Head of caudate nucleus (tissue), 42 donors: ENCODE measurements at regions not wholly inside any gene's neighbourhood (a gene's known extent, or its start where the extent isn't known, plus 50 kb on each side); places are given as distances from the start of the nearest gene placed in this dataset.
A peak's percentile ranks its signal among the peaks of the same experiment; 100 is the strongest.

Source experiments
- DNase-seq, 42 donors: peaks; one replicate each; pipeline versions ENCODE4 v3.0.0 to v3.0.0-alpha.2; 2020 to 2021; ENCODE audit warnings: mixed read lengths in 7 of 42
- intact Hi-C: fragments of 100-400 bp; cut with DNase I; formaldehyde crosslinking; loops from one replicate; pipeline ENCODE4 v1.15.0; 2022

- DNase-seq, result no peak
- intact Hi-C loops, result loop anchor here (5.0 kb wide), 1 partner anchor 191 kb away; no protein-coding TSS in a partner anchor
These were observed 142.6 kb upstream of the CRHR1 start for GRCh38 chr17:45641541-45641940.

DNA sequence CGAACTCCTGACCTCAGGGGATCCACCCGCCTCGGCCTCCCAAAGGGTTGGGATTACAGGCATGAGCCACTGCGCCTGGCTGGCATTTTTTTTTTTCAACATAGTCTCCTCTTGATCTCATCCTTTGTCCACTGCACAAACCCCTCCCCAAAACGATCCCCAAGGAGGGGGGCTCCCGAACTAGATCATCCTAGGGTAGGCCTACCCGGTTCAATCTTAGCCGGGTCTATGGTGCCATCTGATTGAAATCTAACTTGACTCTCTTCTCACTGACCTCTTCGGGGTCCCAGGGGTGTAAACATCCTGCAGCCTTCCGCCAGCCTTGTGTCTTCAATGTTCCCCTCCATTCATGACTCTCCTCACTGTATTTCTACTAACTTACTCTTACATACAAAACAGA lies 140.5 kb upstream of the CRHR1 start:
- intact Hi-C loops, result loop anchor here (5.0 kb wide), 1 partner anchor 189 kb away; no protein-coding TSS in a partner anchor
- peak in 1 of 42 donors; percentile 19 for DNase-seq

DNA sequence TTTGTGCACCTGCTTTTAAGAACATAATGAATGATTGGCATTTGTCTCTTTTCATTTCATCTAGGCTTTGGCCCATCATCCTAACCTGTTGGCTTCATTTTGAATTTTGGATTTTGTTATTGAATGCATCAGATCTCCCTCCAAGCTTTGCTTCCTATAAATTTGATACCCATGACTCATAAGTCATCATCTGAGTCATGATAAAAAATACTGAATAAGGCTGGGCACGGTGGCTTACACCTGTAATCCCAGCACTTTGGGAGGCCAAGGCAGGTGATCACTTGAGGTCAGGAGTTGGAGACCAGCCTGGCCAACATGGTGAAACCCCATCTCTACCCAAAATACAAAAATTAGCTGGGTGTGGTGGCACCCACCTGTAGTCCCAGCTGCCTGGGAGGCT lies 139.5 kb upstream of the CRHR1 start:
- DNase-seq, result peak in 1 of 42 donors; percentile 18
- intact Hi-C loops, result loop anchor here (5.0 kb wide), 1 partner anchor 188 kb away; no protein-coding TSS in a partner anchor

GRCh38 chr17:45645330-45645729 lies 138.8 kb upstream of the CRHR1 start:
- DNase-seq, result no peak
- intact Hi-C loops, result no loop called here

DNA sequence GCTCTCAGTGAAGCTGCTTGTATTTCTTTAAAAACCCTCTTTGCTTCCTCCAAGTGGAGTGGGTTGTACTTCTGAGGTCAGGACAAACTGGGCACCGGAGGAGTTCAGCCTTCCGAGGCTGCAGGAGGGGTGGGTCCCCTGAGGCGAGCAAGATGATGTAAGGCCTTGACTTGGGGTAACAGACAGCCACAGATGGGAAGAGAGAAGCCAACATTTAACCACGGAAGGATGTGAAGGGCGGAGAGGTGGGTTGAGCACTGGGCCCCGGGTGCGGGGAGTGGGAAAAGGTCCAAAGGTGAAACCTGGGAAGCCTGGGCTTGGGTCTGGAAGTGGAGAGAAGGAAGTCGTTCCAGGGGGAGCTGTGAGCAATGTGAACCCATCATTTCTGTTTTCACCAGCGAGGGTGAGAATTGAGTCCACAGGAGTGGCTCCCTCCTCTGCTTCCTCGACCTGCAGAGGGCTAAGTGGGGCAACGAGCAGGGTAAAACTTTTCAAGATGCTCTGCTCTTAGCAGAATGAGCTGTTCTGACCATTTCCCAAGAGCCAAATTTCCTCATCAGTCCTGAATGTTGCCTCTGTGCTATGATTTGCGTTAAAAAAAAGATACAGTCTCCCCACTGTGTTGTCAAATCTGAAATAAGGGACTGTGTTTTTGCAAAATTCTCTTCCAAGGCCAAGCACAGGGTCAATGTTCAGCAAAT lies 137.7 kb upstream of the CRHR1 start:
- DNase-seq, result peak in 1 of 42 donors; percentile 8
- intact Hi-C loops, result no loop called here

- DNase-seq, result no peak
- intact Hi-C loops, result no loop called here
These were observed 135.5 kb upstream of the CRHR1 start for GRCh38 chr17:45648642-45649041.

DNA sequence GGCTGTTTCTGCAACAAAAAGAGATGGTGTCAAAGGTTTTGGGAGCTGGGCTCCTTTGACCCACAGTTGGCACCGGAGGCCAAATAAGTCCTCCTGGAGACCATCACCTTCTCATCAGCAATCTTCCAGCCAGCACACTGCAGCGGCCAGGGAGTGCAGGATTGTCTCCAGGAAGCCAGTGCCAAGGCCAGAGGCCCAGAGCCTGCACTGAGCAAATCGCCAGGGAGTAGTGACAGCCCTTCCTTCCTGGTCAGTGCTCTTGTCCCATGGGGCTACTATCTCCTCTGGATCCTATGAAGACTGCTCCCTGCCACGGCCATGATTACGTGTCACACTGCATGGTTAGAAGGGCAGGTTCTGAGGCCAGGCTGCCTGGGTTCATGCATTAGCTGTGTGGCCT lies 134.3 kb upstream of the CRHR1 start:
- DNase-seq, result no peak
- intact Hi-C loops, result no loop called here

DNA sequence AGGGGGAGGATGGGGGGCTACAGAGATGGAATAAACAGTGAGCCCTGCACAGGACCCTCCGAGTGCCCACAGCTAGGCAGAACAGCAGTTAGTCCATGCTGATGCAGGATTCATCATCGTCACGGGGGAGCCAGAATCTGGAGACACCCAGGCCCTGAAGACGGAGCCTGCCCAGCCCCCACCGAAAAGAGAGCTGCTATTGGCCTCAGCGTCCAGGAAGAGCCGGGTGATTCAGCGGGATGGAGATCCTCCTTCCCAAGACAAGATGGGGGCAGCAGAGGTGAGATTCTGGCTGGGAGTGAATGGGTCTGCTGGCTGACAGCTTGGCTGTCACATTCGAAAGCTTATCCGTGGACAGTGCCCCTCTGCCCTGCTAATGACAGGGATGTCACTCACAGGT lies 133.6 kb upstream of the CRHR1 start:
- intact Hi-C loops, result no loop called here
- no peak for DNase-seq

DNA sequence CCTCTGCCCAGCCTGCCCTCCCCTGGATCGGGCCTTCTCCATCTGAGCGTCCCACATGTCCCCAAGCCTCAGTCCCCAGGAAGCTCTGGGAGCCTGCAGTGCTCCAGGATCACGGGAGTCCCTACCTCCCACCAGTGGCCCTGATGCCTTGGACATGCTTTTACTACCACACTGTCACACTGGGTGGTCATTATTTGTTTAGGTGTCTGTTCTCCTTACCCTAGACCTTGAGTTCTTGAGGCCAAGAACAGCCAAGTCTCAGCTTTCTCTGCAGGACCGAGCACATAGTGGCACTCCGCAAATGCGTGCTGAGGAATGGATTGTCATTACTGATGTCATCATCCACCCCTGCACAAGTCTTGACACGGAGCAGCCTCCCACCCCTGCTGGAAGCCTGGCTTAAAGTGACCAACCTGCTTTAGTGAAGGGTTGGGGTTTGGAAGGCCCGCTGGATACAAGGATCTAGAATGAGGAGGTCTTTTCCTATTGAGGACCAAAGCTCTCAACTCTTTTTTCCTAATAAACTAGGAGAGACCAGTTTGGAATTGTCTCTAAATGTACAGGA lies 132.9 kb upstream of the CRHR1 start:
- intact Hi-C loops, result no loop called here

DNA sequence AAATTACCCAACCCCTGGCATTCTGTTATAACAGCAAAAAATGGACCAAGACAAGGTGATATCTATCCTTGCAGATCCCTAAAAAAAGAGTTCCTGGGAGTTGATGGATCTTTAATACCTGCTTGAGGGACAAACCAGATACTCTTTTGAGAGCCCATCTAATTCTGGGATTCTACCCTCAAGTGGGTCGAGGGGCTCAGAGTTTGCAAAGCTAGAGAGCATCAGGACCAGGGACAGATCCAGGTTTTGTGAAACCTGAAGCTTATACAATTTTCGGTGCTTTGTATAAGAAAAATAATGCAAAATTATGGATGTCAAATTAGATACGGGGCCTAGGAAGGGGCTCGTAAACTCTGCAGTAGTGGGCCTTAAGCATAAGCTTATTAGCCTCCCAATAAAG lies 130.5 kb upstream of the CRHR1 start:
- intact Hi-C loops, result no loop called here
- no peak for DNase-seq

More for the DNA sequence above, 132.9 kb upstream of the CRHR1 start:
- DNase-seq, result no peak

- no peak for DNase-seq
- intact Hi-C loops, result no loop called here
These were observed 127.5 kb upstream of the CRHR1 start for GRCh38 chr17:45656527-45657181.

- intact Hi-C loops, result no loop called here
- no peak for DNase-seq
These were observed 123.6 kb upstream of the CRHR1 start for GRCh38 chr17:45660474-45660873.

DNA sequence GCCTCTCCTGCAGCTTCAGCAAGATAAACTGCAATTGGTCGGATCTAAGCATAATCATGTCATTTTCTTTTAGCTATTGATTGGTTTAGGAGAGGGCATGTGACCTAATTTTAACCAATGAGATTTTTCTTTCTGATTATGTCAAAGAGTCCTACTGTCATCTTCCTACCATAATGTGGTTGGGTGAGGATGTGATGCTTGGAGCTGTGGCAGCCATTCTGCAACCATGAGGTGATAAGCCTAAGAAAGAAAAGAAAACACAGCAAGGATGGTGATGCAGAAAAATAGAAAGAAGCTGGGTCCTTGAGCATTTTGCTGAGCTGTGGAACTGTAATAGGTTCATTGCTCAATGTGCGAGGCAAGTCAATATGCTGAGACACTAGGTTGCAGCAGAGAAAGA lies 121.7 kb upstream of the CRHR1 start:
- intact Hi-C loops, result no loop called here
- no peak for DNase-seq

DNA sequence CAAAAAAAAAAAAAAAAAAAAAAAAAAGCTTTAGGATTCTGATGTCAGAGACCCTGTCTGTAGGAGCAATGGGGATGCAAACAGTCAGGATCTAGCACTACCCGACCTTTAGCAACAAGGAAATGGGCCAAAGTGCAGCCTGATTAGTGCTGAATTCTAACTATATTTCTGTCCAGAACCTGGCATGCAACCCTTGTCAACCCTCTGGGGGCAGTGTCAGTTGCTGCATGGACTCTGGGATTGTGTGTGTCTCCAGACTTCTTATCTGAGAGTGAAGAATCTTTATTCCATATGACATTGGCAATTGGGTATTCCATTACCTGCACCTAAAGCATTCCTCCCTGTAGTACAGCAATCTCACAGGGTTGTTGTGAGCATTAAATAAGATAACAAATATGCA lies 120.3 kb upstream of the CRHR1 start:
- no peak for DNase-seq
- intact Hi-C loops, result no loop called here

DNA sequence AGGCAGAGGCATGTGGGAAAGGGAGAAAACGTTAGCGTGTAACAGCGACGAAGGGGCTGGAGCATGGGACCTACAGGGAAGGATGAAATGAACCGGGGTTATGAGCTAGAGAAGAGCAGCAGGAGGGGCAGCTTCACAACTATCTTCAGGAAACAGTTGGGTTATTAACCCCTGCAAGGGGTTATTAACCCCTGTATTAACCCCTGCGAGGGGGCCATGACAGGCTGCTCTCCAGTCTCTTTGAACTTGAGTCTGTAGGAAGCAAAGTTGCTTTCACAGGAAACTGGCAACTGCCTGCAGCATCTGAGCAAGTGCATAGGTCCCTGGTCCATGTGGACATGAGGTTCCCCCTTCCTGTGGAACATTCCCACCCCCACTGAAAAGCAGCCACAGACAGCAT lies 119.2 kb upstream of the CRHR1 start:
- DNase-seq, result no peak
- intact Hi-C loops, result no loop called here

DNA sequence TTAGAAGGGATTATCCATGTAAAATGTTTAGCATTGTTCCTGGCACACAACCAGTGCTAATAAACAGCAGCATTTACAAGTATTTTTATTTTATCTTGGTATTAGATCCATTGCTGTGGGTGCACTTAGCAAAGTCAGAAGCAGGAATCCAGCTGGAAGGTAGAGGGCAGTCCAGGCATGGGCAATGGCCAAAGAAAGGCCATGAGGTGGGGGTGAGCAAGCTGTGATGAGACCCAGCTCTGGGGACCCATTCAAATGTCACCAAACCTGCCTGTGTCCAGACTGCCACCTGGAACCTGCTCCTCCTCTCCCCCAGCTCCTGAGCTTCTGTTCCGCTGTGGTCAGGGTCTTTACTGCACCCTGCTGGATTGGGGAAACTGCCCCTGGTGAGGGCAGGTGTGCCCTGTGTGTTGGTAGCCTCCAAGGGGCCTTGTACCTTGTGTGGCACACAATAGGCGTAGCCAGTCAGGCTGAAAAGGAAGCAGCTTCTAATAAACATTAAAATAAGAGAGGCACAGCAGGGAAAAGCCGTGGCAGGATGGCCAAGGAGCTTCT lies 118.0 kb upstream of the CRHR1 start:
- intact Hi-C loops, result no loop called here
- DNase-seq, result no peak

GRCh38 chr17:45666641-45667040 lies 117.5 kb upstream of the CRHR1 start:
- DNase-seq, result no peak
- intact Hi-C loops, result no loop called here

- intact Hi-C loops, result no loop called here
- DNase-seq, result peak in 14 of 42 donors; percentile 7 to 60 (median 26)
These were observed 116.4 kb upstream of the CRHR1 start for GRCh38 chr17:45667591-45668171.

- DNase-seq, result no peak
- intact Hi-C loops, result no loop called here
These were observed 115.8 kb upstream of the CRHR1 start for GRCh38 chr17:45668316-45668715.

DNA sequence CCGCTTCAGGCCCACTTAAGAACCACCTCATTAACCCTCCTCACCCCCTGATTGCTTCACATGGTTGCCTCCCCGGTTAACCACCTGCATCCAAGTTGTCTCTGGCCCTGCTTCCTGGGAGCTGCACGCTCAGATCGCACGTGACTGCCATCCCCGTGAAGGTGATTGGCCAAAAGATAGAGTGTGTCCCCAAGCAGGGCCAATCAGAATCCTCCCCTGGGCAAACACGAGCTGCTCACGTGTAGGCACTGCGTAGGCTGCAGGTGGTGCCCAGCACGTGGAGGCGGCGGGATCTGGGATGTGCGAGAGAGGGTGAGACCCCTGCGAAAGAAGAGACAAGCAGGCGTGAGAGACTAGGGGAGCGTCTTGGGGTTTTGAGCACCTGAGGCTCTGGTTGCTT lies 111.8 kb upstream of the CRHR1 start:
- DNase-seq, result no peak
- intact Hi-C loops, result no loop called here
